Breast epithelium (tissue), 3 donors: ENCODE measurements at regions not wholly inside any gene's neighbourhood (a gene's known extent, or its start where the extent isn't known, plus 50 kb on each side); places are given as distances from the start of the nearest gene placed in this dataset.

Experiments used
- POLR2A ChIP-seq: fragments of 450-650 bp; IDR thresholded peaks from one replicate; pipeline ENCODE4 v1.6.1; 2016; ENCODE audit warnings: antibody characterized with exemption, mild to moderate bottlenecking, moderate library complexity
- TF ChIP-seq, protein P1 (sequence below), 3 donors: fragments of 450-650 bp; IDR thresholded peaks; one replicate each; pipeline ENCODE4 v1.5.1; 2016 to 2017; ENCODE audit warnings: antibody characterized with exemption in 3 of 3, mild to moderate bottlenecking in 3 of 3, moderate library complexity in 3 of 3

DNA sequence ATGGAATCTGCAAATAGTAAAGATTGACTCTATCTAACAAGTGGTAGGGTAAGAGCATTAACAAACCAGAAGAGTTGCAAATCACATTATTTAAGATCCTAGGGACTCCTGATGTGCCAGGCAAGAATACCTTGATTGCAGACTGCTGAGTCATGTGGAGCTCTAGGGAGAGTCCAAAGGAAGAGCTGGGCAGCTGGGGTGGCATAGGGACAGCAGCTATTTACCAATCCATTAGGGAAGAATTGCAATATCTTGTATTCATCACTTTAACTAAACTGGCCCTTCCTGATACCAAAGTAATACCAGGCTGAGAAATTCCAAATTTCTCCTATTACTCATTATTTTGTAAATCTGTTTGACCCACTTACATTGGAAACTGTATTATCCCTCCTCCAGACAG lies 52.2 kb upstream of the ACP3 start:
- no peak for TF ChIP-seq POLR2A
- TF ChIP-seq, protein P1, sequence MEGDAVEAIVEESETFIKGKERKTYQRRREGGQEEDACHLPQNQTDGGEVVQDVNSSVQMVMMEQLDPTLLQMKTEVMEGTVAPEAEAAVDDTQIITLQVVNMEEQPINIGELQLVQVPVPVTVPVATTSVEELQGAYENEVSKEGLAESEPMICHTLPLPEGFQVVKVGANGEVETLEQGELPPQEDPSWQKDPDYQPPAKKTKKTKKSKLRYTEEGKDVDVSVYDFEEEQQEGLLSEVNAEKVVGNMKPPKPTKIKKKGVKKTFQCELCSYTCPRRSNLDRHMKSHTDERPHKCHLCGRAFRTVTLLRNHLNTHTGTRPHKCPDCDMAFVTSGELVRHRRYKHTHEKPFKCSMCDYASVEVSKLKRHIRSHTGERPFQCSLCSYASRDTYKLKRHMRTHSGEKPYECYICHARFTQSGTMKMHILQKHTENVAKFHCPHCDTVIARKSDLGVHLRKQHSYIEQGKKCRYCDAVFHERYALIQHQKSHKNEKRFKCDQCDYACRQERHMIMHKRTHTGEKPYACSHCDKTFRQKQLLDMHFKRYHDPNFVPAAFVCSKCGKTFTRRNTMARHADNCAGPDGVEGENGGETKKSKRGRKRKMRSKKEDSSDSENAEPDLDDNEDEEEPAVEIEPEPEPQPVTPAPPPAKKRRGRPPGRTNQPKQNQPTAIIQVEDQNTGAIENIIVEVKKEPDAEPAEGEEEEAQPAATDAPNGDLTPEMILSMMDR (IDR thresholded peaks at IDR 0.05), result no peak
